Stimulated activated CD8-positive, alpha-beta memory T cell treated with anti-CD3 and anti-CD28 coated beads, Interleukin-12 subunit alpha, Interleukin-12 subunit beta, amount 100 ng/mL, for 1 hour (primary cell): ENCODE measurements at regions not wholly inside any gene's neighbourhood (a gene's known extent, or its start where the extent isn't known, plus 50 kb on each side); places are given as distances from the start of the nearest gene placed in this dataset.
"Not testable (repeated sequence)": the region's sequence is repeated elsewhere in the genome, so short reads cannot be mapped to it uniquely, and the experiment has no call there.

Experiments
- DNase-seq: peaks from one replicate; pipeline ENCODE4 v3.0.0-alpha.2; 2020; ENCODE audit warnings: low read depth

- DNase-seq, result no peak
Measured at GRCh38 chr11:128156486-128156885, 430.9 kb downstream of the ETS1 start.

- no peak for DNase-seq
Measured at GRCh38 chr11:128155590-128155989, 431.8 kb downstream of the ETS1 start.

- DNase-seq, result no peak
Measured at GRCh38 chr11:128153697-128154048, 433.7 kb downstream of the ETS1 start.

GRCh38 chr11:128152796-128153696, 434.3 kb downstream of the ETS1 start:
- DNase-seq, result no peak

GRCh38 chr11:128151780-128152179, 435.6 kb downstream of the ETS1 start:
- DNase-seq, result no peak

- no peak for DNase-seq
Measured at GRCh38 chr11:128151338-128151737, 436.0 kb downstream of the ETS1 start.

- DNase-seq, result no peak
Measured at GRCh38 chr11:128148208-128148607, 439.1 kb downstream of the ETS1 start.

- no peak for DNase-seq
Measured at GRCh38 chr11:128146926-128147605, 440.3 kb downstream of the ETS1 start.

GRCh38 chr11:128140293-128140692, 447.1 kb downstream of the ETS1 start:
- DNase-seq, result not testable (repeated sequence)

GRCh38 chr11:128135451-128135850, 451.9 kb downstream of the ETS1 start:
- no peak for DNase-seq

- DNase-seq, result no peak
Measured at GRCh38 chr11:128133501-128133900, 453.9 kb downstream of the ETS1 start.

GRCh38 chr11:128130052-128130451, 457.3 kb downstream of the ETS1 start:
- DNase-seq, result no peak

GRCh38 chr11:128125723-128126122, 461.6 kb downstream of the ETS1 start:
- DNase-seq, result no peak

GRCh38 chr11:128116885-128117284, 470.5 kb downstream of the ETS1 start:
- no peak for DNase-seq

- no peak for DNase-seq
Measured at GRCh38 chr11:128116447-128116846, 470.9 kb downstream of the ETS1 start.

GRCh38 chr11:128105950-128106349, 481.4 kb downstream of the ETS1 start:
- DNase-seq, result no peak

- no peak for DNase-seq
Measured at GRCh38 chr11:128105511-128105910, 481.8 kb downstream of the ETS1 start.

GRCh38 chr11:128103278-128103873, 484.0 kb downstream of the ETS1 start:
- DNase-seq, result no peak

GRCh38 chr11:128098781-128099180, 488.6 kb downstream of the ETS1 start:
- no peak for DNase-seq

GRCh38 chr11:128095466-128095981, 491.8 kb downstream of the ETS1 start:
- DNase-seq, result no peak

GRCh38 chr11:128093689-128094088, 493.7 kb downstream of the ETS1 start:
- no peak for DNase-seq

- no peak for DNase-seq
Measured at GRCh38 chr11:128089962-128090361, 497.4 kb downstream of the ETS1 start.

- DNase-seq, result no peak
Measured at GRCh38 chr11:128086794-128087193, 500.6 kb downstream of the ETS1 start.
